ENCODE measurements at regions not wholly inside any gene's neighbourhood (a gene's known extent, or its start where the extent isn't known, plus 50 kb on each side); places are given as distances from the start of the nearest gene placed in this dataset.

DNA sequence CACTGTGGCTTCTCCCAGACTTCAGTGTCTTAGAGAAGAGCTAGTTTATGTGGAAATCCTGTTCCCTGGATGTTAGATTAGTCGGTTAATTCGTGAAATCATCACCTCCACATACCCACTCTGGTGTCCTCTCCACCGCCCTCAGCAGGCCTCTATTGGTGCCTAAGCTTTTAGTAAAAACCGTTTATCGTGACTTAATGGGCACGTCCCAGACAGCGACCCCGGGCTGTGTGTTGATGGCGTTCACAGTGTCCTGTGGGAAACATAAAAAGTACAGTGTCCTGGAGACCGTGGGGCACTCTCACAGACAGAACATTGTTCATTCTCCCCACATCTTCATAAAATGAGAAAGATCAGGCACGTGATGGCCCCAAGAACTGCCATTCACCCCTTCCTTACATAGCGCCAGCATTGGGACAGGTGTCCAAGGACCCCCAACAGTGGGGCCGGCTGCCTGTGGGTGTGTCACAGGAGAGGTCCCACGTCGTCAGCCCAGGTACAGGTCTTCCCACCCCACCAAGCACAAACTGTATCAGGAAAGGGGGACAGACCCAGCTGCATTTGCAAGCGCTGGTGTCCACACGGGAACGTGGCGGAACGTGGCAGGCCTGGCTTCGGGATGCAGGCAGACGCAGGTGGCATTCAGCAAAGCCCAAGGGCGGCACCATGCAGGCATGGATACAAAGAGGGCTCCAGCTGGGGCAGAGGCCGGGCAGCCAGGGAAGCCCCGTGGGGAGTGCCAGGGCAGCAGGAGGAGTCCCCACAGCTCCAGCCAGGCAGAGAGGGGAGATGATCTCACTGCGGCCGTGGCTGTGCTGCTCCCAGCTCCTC lies 237.7 kb downstream of the DLL1 start:
- TF ChIP-seq EZH2phosphoT487 (IDR thresholded peaks at IDR 0.05; ENCODE audit: insufficient read depth, low read depth) (no peak), EZH2 (IDR thresholded peaks at IDR 0.05; ENCODE audit: insufficient read depth, poor library complexity, severe bottlenecking) (no peak)
